Sigmoid colon (tissue), 3 donors: ENCODE measurements at regions not wholly inside any gene's neighbourhood (a gene's known extent, or its start where the extent isn't known, plus 50 kb on each side); places are given as distances from the start of the nearest gene placed in this dataset.

Experiments
- POLR2A ChIP-seq, 2 donors: fragments of 450-650 bp; IDR thresholded peaks; one replicate each; pipeline ENCODE4 v1.6.1; 2016; ENCODE audit warnings: antibody characterized with exemption in 2 of 2, mild to moderate bottlenecking in 2 of 2, moderate library complexity in 2 of 2
- TF ChIP-seq, protein P1 (sequence below), 4 experiments: fragments of 450-650 bp in 3 of 4; fragments of 200-600 bp in 1 of 4; IDR thresholded peaks; one replicate each; pipeline ENCODE4 v1.5.1; 2016 to 2019; ENCODE audit warnings: antibody characterized with exemption in 4 of 4, mild to moderate bottlenecking in 3 of 4, moderate library complexity in 2 of 4

DNA sequence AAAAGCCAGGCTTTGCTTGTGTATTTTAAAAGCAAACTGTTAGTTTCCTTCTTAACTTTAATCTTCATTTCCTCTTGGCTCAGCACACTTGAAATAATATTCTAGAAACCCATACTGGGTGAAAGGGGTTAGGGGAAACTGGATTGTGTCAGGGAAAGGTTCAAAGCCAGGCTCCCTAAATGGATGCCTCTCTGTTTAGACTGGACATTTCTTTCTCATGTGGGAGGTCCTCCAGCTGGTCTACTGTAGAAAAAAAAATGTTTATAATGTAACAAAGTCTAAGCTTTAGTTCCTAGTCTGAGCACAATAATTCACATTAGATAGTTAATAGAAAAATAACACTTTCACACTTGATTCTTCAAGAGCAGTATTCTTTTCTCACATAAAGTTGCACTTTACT lies 89.0 kb upstream of the AKIRIN2 start:
- TF ChIP-seq, protein P1, sequence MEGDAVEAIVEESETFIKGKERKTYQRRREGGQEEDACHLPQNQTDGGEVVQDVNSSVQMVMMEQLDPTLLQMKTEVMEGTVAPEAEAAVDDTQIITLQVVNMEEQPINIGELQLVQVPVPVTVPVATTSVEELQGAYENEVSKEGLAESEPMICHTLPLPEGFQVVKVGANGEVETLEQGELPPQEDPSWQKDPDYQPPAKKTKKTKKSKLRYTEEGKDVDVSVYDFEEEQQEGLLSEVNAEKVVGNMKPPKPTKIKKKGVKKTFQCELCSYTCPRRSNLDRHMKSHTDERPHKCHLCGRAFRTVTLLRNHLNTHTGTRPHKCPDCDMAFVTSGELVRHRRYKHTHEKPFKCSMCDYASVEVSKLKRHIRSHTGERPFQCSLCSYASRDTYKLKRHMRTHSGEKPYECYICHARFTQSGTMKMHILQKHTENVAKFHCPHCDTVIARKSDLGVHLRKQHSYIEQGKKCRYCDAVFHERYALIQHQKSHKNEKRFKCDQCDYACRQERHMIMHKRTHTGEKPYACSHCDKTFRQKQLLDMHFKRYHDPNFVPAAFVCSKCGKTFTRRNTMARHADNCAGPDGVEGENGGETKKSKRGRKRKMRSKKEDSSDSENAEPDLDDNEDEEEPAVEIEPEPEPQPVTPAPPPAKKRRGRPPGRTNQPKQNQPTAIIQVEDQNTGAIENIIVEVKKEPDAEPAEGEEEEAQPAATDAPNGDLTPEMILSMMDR (IDR thresholded peaks at IDR 0.05), result no peak
- TF ChIP-seq POLR2A (IDR thresholded peaks at IDR 0.05), result no peak
